COLO668 (cell line): ENCODE measurements at regions not wholly inside any gene's neighbourhood (a gene's known extent, or its start where the extent isn't known, plus 50 kb on each side); places are given as distances from the start of the nearest gene placed in this dataset.

Experiments used
- DNase-seq: peaks from one replicate; lab custom pipeline; 2025; ENCODE audit not compliant: unreplicated experiment; lab: John Stamatoyannopoulos, UW

- peak; percentile 5 for DNase-seq
These were observed 1276.3 kb upstream of the AUTS2 start for GRCh38 chr7:68321776-68322496.

GRCh38 chr7:68324621-68325020, 1273.7 kb upstream of the AUTS2 start:
- DNase-seq: no peak

GRCh38 chr7:68334216-68334615, 1264.1 kb upstream of the AUTS2 start:
- DNase-seq: no peak

- no peak for DNase-seq
These were observed 1263.5 kb upstream of the AUTS2 start for GRCh38 chr7:68334636-68335272.

- no peak for DNase-seq
These were observed 1261.7 kb upstream of the AUTS2 start for GRCh38 chr7:68336594-68336993.

- DNase-seq: no peak
These were observed 1249.9 kb upstream of the AUTS2 start for GRCh38 chr7:68348401-68348800.

GRCh38 chr7:68362745-68363518, 1235.3 kb upstream of the AUTS2 start:
- no peak for DNase-seq

GRCh38 chr7:68364886-68365625, 1233.2 kb upstream of the AUTS2 start:
- no peak for DNase-seq

- DNase-seq: no peak
These were observed 1226.3 kb upstream of the AUTS2 start for GRCh38 chr7:68371985-68372384.

GRCh38 chr7:68376131-68376661, 1222.1 kb upstream of the AUTS2 start:
- no peak for DNase-seq

- DNase-seq: no peak
These were observed 1216.5 kb upstream of the AUTS2 start for GRCh38 chr7:68381731-68382130.

- no peak for DNase-seq
These were observed 1213.7 kb upstream of the AUTS2 start for GRCh38 chr7:68384581-68384980.

- DNase-seq: no peak
These were observed 1205.2 kb upstream of the AUTS2 start for GRCh38 chr7:68393051-68393450.

GRCh38 chr7:68394131-68394530, 1204.1 kb upstream of the AUTS2 start:
- DNase-seq: no peak

- DNase-seq: no peak
These were observed 1198.2 kb upstream of the AUTS2 start for GRCh38 chr7:68399991-68400590.

- no peak for DNase-seq
These were observed 1197.5 kb upstream of the AUTS2 start for GRCh38 chr7:68400783-68401182.

- no peak for DNase-seq
These were observed 1197.0 kb upstream of the AUTS2 start for GRCh38 chr7:68401313-68401712.

GRCh38 chr7:68406480-68406879, 1191.8 kb upstream of the AUTS2 start:
- no peak for DNase-seq

GRCh38 chr7:68407460-68407859, 1190.8 kb upstream of the AUTS2 start:
- no peak for DNase-seq

- no peak for DNase-seq
These were observed 1189.4 kb upstream of the AUTS2 start for GRCh38 chr7:68408873-68409272.

GRCh38 chr7:68409851-68410250, 1188.4 kb upstream of the AUTS2 start:
- no peak for DNase-seq
